HFFc6 (cell line): ENCODE measurements at regions not wholly inside any gene's neighbourhood (a gene's known extent, or its start where the extent isn't known, plus 50 kb on each side); places are given as distances from the start of the nearest gene placed in this dataset.

Experiments used
- DNase-seq: peaks from one replicate; pipeline ENCODE4 v3.0.0-alpha.2; 2018
- H3K27ac Mint-ChIP-seq: 2 replicates; pipeline ENCODE4 v1.8.0; 2020; ENCODE audit warnings: mild to moderate bottlenecking, mixed read lengths
- H3K27me3 Mint-ChIP-seq: 2 replicates; pipeline ENCODE4 v1.8.0; 2021; ENCODE audit warnings: mild to moderate bottlenecking, moderate library complexity, mixed read lengths; ENCODE audit not compliant: insufficient read depth
- H3K36me3 Mint-ChIP-seq: 2 replicates; pipeline ENCODE4 v1.8.0; 2021; ENCODE audit warnings: low read depth, mixed read lengths
- H3K4me1 Mint-ChIP-seq: 2 replicates; pipeline ENCODE4 v1.8.0; 2020; ENCODE audit warnings: low read depth, mixed read lengths
- H3K4me3 Mint-ChIP-seq: 2 replicates; pipeline ENCODE4 v1.8.0; 2020; ENCODE audit warnings: mild to moderate bottlenecking, moderate library complexity, mixed read lengths
- H3K9me3 Mint-ChIP-seq: 2 replicates; pipeline ENCODE4 v1.8.0; 2020; ENCODE audit warnings: mild to moderate bottlenecking, mixed read lengths
- TF ChIP-seq, protein P1 (sequence below): fragments of 200-600 bp; sonication (generic); IDR thresholded peaks from 2 replicates; pipeline ENCODE4 v1.5.0; 2021; ENCODE audit warnings: antibody characterized with exemption, mild to moderate bottlenecking

DNA sequence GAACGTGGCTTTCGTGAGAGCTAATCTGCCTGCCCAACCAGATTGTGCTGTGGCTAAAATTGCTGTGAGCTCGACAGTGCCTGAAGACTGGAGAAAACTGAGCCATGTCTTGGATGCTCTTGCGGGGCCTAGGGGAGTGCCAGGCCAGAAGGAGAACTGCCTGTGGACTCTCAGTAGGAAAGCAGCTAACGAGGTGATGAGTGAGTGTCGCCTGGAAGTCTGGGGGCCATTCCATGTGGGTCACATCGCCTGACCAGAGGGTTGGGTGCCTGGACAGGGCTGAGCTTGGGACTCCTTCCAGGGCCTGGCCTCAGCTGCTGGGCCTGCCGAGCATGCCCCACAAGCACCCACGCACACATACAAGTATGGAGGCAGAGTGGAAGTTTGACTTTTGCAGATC, 166.5 kb downstream of the VEGFA start:
- Mint-ChIP-seq H3K9me3 (no peaks in the 10 kb centered on the region), H3K4me1 (no peaks in the 10 kb centered on the region), H3K27me3 (peaks cover 13% of the 10 kb centered on the region), H3K27ac (no peak overlapping the region), H3K4me3 (no peak overlapping the region), H3K36me3 (no peaks in the 10 kb centered on the region)
- DNase-seq = no peak
- TF ChIP-seq, protein P1, sequence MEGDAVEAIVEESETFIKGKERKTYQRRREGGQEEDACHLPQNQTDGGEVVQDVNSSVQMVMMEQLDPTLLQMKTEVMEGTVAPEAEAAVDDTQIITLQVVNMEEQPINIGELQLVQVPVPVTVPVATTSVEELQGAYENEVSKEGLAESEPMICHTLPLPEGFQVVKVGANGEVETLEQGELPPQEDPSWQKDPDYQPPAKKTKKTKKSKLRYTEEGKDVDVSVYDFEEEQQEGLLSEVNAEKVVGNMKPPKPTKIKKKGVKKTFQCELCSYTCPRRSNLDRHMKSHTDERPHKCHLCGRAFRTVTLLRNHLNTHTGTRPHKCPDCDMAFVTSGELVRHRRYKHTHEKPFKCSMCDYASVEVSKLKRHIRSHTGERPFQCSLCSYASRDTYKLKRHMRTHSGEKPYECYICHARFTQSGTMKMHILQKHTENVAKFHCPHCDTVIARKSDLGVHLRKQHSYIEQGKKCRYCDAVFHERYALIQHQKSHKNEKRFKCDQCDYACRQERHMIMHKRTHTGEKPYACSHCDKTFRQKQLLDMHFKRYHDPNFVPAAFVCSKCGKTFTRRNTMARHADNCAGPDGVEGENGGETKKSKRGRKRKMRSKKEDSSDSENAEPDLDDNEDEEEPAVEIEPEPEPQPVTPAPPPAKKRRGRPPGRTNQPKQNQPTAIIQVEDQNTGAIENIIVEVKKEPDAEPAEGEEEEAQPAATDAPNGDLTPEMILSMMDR = no peak

DNA sequence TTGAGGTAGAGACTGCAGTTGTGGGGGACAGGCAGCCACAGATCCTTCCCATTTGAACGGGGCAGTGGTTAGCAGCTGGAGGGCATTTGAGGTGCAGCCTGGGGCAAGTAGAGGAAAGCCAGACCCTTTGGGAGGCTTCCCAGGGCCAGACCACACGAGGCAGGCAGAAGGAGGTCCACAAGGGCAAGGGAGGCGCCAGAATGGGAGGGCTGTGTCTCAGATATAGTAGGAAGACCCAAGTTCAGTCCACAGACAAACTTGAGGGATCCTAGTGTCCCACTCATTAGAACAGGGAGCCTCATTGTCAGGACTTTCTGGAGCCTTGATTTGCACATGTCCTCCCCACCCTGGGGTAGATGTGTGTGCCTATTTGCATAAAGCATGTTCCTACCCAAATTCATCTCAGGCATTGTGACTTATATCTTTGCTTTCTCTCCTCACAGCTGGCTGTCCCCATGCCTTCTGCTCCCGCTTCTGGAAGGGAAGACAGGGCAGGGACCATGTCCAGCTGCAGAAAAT, 166.0 kb downstream of the VEGFA start:
- Mint-ChIP-seq H3K27ac (no peak overlapping the region), H3K27me3 (peaks cover 13% of the 10 kb centered on the region), H3K4me3 (no peak overlapping the region), H3K36me3 (no peaks in the 10 kb centered on the region), H3K9me3 (no peaks in the 10 kb centered on the region), H3K4me1 (no peaks in the 10 kb centered on the region)
- no peak for DNase-seq
- TF ChIP-seq, protein P1 = no peak

DNA sequence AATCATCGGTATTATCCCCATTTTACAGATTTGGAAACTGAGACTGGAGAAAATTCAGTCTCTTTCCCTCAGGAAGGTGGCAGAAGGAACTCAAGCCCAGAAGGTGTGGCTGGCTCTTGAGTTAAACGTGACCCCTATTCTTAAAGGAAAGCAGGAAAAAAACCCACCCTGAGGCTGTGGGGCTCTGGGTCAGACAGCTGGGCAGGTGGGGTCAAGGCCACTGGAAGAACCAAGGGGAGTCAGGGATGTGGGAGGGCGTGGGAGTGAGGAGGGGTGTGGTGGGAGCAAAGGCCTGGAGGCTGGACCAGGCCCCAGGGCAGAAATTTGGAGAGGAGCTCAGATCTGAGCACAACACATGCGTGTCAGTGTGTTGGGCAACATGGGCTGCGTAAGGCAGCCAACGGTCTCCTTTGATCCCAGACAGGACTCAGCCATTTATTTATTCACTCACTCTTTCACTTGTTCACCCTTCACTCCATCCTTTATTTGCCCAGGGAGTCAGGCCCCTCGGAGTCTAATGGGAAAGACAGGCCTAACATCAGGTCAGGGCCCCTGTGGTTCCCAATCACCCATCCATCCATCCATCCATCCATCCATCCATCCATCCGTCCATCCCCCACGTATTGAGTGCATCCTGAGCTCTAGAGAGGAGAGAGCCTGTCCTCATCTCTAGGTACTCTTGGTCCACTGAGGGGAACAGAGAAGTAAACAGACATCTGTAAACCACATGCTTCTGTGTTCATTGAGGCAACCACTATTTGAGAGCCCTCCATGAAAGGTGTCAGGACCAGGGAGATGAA, 165.0 kb downstream of the VEGFA start:
- H3K27ac Mint-ChIP-seq = no peak overlapping the region
- no peak for DNase-seq
- no peaks in the 10 kb centered on the region for H3K4me1 Mint-ChIP-seq
- peaks cover 13% of the 10 kb centered on the region for H3K27me3 Mint-ChIP-seq
- TF ChIP-seq, protein P1 = no peak
- no peaks in the 10 kb centered on the region for H3K9me3 Mint-ChIP-seq
- H3K4me3 Mint-ChIP-seq = no peak overlapping the region
- no peaks in the 10 kb centered on the region for H3K36me3 Mint-ChIP-seq

DNA sequence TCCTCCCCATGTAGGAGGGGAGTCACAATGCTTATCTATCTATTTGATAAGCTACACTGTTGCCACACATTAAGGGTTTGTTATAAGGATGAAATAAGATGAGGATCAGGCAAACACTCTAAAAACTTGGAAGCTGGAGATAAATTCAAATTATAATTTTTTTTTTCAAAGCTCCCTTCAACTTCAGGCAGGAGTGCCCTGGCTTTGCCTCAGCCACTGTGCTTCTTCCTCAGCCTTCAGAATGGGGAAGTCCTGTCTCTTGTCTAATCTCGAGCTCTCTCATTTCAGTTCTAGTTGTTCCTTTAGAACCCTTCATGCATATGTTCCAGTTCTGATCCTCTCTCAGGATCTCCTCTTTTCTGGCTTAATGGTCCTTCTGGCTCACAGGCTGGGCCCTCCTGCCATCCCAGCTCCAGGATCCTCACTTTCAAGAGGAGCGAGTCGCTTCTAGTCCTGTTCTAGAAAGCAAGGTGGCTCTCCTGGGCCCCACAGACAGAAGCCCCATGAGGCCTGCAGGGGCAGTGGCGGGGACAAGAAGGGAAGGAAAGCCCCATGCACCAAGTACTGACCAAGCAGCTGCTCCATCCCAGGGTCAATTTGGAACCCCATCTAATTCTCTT, 164.3 kb downstream of the VEGFA start:
- TF ChIP-seq, protein P1 = no peak
- no peaks in the 10 kb centered on the region for H3K4me1 Mint-ChIP-seq
- no peaks in the 10 kb centered on the region for H3K9me3 Mint-ChIP-seq
- no peak overlapping the region for H3K4me3 Mint-ChIP-seq
- no peak for DNase-seq
- no peaks in the 10 kb centered on the region for H3K36me3 Mint-ChIP-seq
- H3K27ac Mint-ChIP-seq = no peak overlapping the region
- peaks cover 11% of the 10 kb centered on the region for H3K27me3 Mint-ChIP-seq

DNA sequence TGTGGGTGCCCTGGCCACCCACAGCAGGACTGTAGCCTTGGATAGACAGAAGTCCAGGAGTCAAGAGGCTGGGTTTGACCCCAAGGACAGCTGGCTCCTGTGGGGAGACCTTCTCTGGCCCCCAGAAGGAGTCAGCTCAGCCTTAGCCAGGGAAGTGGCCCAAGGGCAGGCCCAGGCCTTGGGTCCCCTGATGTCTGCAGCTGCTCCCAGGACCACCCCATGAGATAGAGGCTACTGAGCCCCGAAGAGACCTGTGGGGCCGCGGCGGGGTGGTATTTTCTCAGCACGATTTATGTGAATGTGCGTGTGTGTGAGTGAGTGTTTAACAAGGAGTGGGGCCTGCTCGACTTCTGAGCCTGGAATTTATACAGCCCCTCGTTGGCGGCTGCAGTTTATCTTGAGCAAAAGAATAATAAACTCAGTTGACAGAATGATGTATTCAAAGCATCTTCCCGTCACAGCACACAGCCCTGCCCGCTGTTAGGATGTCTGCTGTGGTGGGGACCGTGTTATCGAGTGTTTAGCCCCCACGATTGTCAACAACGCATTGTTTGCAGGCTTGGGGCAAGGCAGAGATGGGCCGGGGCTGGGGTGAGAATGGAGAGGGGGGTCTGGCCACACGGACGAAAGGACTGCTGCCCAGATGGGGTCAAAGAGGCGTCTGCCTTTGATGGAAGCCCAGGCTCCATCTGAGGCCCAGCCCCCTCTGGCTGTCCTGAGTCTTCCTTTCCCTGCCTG, 163.3 kb downstream of the VEGFA start:
- no peak overlapping the region for H3K4me3 Mint-ChIP-seq
- no peaks in the 10 kb centered on the region for H3K4me1 Mint-ChIP-seq
- H3K36me3 Mint-ChIP-seq = no peaks in the 10 kb centered on the region
- TF ChIP-seq, protein P1 = no peak
- no peaks in the 10 kb centered on the region for H3K9me3 Mint-ChIP-seq
- H3K27me3 Mint-ChIP-seq = peaks cover 11% of the 10 kb centered on the region
- DNase-seq = no peak
- no peak overlapping the region for H3K27ac Mint-ChIP-seq
